GM23338 (cell line): ENCODE measurements at regions not wholly inside any gene's neighbourhood (a gene's known extent, or its start where the extent isn't known, plus 50 kb on each side); places are given as distances from the start of the nearest gene placed in this dataset.

Source experiments
- ATAC-seq: fragments of 200-7000 bp; cut with Tn5 transposase; 3 replicates; pipeline ENCODE4 v1.9.1; 2020
- DNase-seq: peaks from one replicate; pipeline ENCODE4 v3.0.0-alpha.2; 2015; ENCODE audit warnings: low spot score
- H2AFZ ChIP-seq: fragments of 200-600 bp; sonication (generic); 2 replicates; pipeline ENCODE4 v1.8.0; 2016; ENCODE audit warnings: antibody characterized with exemption, mild to moderate bottlenecking, moderate library complexity
- H3F3A ChIP-seq: fragments of 200-600 bp; sonication (generic); replicated peaks from 2 replicates; pipeline ENCODE4 v1.8.0; 2017; ENCODE audit warnings: antibody characterized with exemption, mixed run types, low read depth
- H3K27ac ChIP-seq: fragments of 200-600 bp; sonication (generic); 2 replicates; pipeline ENCODE4 v1.6.1; 2016; ENCODE audit warnings: low read depth
- H3K27me3 ChIP-seq: fragments of 200-600 bp; sonication (generic); 2 replicates; pipeline ENCODE4 v1.8.0; 2016; ENCODE audit warnings: mild to moderate bottlenecking, mixed run types, moderate library complexity; ENCODE audit not compliant: insufficient read depth
- H3K36me3 ChIP-seq: fragments of 200-600 bp; sonication (generic); 2 replicates; pipeline ENCODE4 v1.8.0; 2016; ENCODE audit warnings: mild to moderate bottlenecking; ENCODE audit not compliant: insufficient read depth
- H3K4me1 ChIP-seq: fragments of 200-600 bp; sonication (generic); 2 replicates; pipeline ENCODE4 v1.8.0; 2016; ENCODE audit warnings: mild to moderate bottlenecking, moderate library complexity; ENCODE audit not compliant: insufficient read depth
- H3K4me2 ChIP-seq: fragments of 200-600 bp; sonication (generic); 2 replicates; pipeline ENCODE4 v1.7.1; 2017; ENCODE audit warnings: mixed run types
- H3K4me3 ChIP-seq: fragments of 200-600 bp; sonication (generic); 2 replicates; pipeline ENCODE4 v1.6.1; 2016; ENCODE audit warnings: mixed run types
- H3K79me2 ChIP-seq: fragments of 200-600 bp; sonication (generic); replicated peaks from 2 replicates; pipeline ENCODE4 v1.8.0; 2017; ENCODE audit warnings: mild to moderate bottlenecking; ENCODE audit not compliant: insufficient read depth
- H3K9me2 ChIP-seq: fragments of 200-600 bp; sonication (generic); 2 replicates; pipeline ENCODE4 v1.8.0; 2017; ENCODE audit not compliant: insufficient read depth
- H4K20me1 ChIP-seq: fragments of 200-600 bp; sonication (generic); replicated peaks from 2 replicates; pipeline ENCODE4 v1.8.0; 2017; ENCODE audit warnings: mild to moderate bottlenecking; ENCODE audit not compliant: insufficient read depth
- H3K27ac Mint-ChIP-seq: 2 replicates; pipeline ENCODE4 v1.8.0; 2020; ENCODE audit warnings: inconsistent platforms, mild to moderate bottlenecking, moderate library complexity, mixed read lengths
- H3K27me3 Mint-ChIP-seq: 3 replicates; pipeline ENCODE4 v1.8.0; 2022; ENCODE audit warnings: low read depth, mild to moderate bottlenecking, moderate library complexity, mixed read lengths, inconsistent platforms; ENCODE audit not compliant: insufficient read depth, poor library complexity
- H3K36me3 Mint-ChIP-seq: 3 replicates; pipeline ENCODE4 v1.8.0; 2021; ENCODE audit warnings: low read depth, mild to moderate bottlenecking, inconsistent platforms, moderate library complexity, mixed read lengths
- H3K4me1 Mint-ChIP-seq: 3 replicates; pipeline ENCODE4 v1.8.0; 2020; ENCODE audit warnings: mild to moderate bottlenecking, inconsistent platforms, mixed read lengths
- H3K4me3 Mint-ChIP-seq: 3 replicates; pipeline ENCODE4 v1.8.0; 2021; ENCODE audit warnings: moderate library complexity, mild to moderate bottlenecking, inconsistent platforms, mixed read lengths
- H3K9me3 Mint-ChIP-seq: 3 replicates; pipeline ENCODE4 v1.8.0; 2020; ENCODE audit warnings: moderate library complexity, mild to moderate bottlenecking, inconsistent platforms, mixed read lengths
- CREB1 ChIP-seq: fragments of 250-450 bp; sonication (Bioruptor Pico); IDR thresholded peaks from 2 replicates; pipeline ENCODE4 v1.5.0; 2020; ENCODE audit warnings: low read depth, mild to moderate bottlenecking, moderate library complexity
- CTCF ChIP-seq, 2 experiments: fragments of 200-600 bp in 1 of 2; sonication (generic) in 1 of 2; conservative IDR thresholded peaks; 2 replicates each; pipeline versions ENCODE4 v1.5.1 to v1.6.1; 2016 to 2017; ENCODE audit warnings: antibody characterized with exemption in 2 of 2, low read depth in 2 of 2, mild to moderate bottlenecking in 2 of 2, moderate library complexity in 1 of 2
- ETS1 ChIP-seq: IDR thresholded peaks from 2 replicates; pipeline ENCODE4 v1.6.1; 2016; ENCODE audit warnings: antibody characterized with exemption
- EZH2 ChIP-seq: fragments of 200-600 bp; sonication (generic); IDR thresholded peaks from one replicate; pipeline ENCODE4 v1.8.0; 2017; ENCODE audit warnings: antibody characterized with exemption, mild to moderate bottlenecking, low read depth; ENCODE audit not compliant: unreplicated experiment
- EZH2phosphoT487 ChIP-seq: fragments of 200-600 bp; sonication (generic); IDR thresholded peaks from one replicate; pipeline ENCODE4 v1.8.1; 2018; ENCODE audit warnings: antibody characterized with exemption; ENCODE audit not compliant: unreplicated experiment
- JUNB ChIP-seq: IDR thresholded peaks from one replicate; pipeline ENCODE4 v1.6.1; 2016; ENCODE audit warnings: antibody characterized with exemption; ENCODE audit not compliant: unreplicated experiment
- NANOG ChIP-seq: IDR thresholded peaks from 2 replicates; pipeline ENCODE4 v1.6.1; 2016; ENCODE audit warnings: antibody characterized with exemption, borderline replicate concordance
- POLR2AphosphoS5 ChIP-seq: IDR thresholded peaks from 2 replicates; pipeline ENCODE4 v1.6.1; 2016; ENCODE audit warnings: antibody characterized with exemption, low read depth
- REST ChIP-seq: IDR thresholded peaks from one replicate; pipeline ENCODE4 v1.6.1; 2018; ENCODE audit warnings: antibody characterized with exemption; ENCODE audit not compliant: unreplicated experiment
- STAT1 ChIP-seq: IDR thresholded peaks from one replicate; pipeline ENCODE4 v1.6.1; 2016; ENCODE audit warnings: antibody characterized with exemption; ENCODE audit not compliant: unreplicated experiment
- ZNF114 ChIP-seq: fragments of 250-450 bp; sonication (Bioruptor Pico); IDR thresholded peaks from 2 replicates; pipeline ENCODE4 v1.5.0; 2020; ENCODE audit warnings: mild to moderate bottlenecking, moderate library complexity
- ZNF331 ChIP-seq: fragments of 250-450 bp; sonication (Bioruptor Pico); IDR thresholded peaks from 2 replicates; pipeline ENCODE4 v1.5.0; 2020; ENCODE audit warnings: low read depth, mild to moderate bottlenecking, moderate library complexity
- ZNF462 ChIP-seq: fragments of 250-450 bp; sonication (Bioruptor Pico); IDR thresholded peaks from 2 replicates; pipeline ENCODE4 v1.5.0; 2020; ENCODE audit warnings: mild to moderate bottlenecking, moderate library complexity

- Mint-ChIP-seq H3K27me3 (no peaks in the 10 kb centered on the region), H3K9me3 (peaks cover 4% of the 10 kb centered on the region; the same call in 1 of the 3 replicates), H3K4me1 (no peaks in the 10 kb centered on the region), H3K36me3 (no peaks in the 10 kb centered on the region), H3K27ac (no peak overlapping the region), H3K4me3 (no peak overlapping the region)
- Histone ChIP-seq H3K4me2 (no peak overlapping the region), H3K9me2 (no peaks in the 10 kb centered on the region), H3K4me1 (no peaks in the 10 kb centered on the region), H3K36me3 (no peaks in the 10 kb centered on the region), H3K27me3 (no peaks in the 10 kb centered on the region), H3K4me3 (no peak overlapping the region), H2AFZ (no peak overlapping the region), H3F3A (no peaks in the 10 kb centered on the region), H3K27ac (no peak overlapping the region), H4K20me1 (no peaks in the 10 kb centered on the region), H3K79me2 (no peaks in the 10 kb centered on the region)
- TF ChIP-seq STAT1 (no peak), JUNB (no peak), ZNF114 (CRISPR knock-in tag) (no peak), POLR2AphosphoS5 (no peak), ETS1 (no peak), REST (no peak), EZH2 (no peak), ZNF331 (CRISPR knock-in tag) (no peak), ZNF462 (CRISPR knock-in tag) (no peak), CTCF (conservative IDR thresholded peaks at IDR 0.05; ENCODE audit: low read depth in 2 of 2) (no peak), CREB1 (CRISPR knock-in tag) (no peak), NANOG (no peak), EZH2phosphoT487 (no peak)
- DNase-seq = no peak
- no peak for ATAC-seq
These were observed 278.1 kb downstream of the TPBG start for GRCh38 chr6:82641677-82642076.
